ENCODE measurements at regions not wholly inside any gene's neighbourhood (a gene's known extent, or its start where the extent isn't known, plus 50 kb on each side); places are given as distances from the start of the nearest gene placed in this dataset.

DNA sequence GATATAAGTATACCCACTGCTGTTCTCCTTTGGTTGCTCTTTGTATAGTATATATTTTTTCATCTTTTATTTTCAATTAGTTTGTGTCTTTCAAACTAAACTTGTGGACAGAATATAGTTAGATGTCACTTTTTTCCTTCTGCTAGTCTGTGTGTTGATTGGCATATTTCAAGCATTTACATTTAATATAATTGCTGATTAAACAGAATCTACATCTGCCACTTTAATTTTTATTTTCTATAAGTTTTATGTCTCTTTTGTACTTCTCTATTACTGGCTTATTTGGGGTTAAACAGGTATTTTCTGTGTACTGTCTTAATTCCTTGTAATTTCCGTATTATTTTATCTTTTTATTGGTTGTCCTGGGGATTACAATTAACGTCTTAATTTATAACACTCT is 74.4 kb upstream of the CHODL start:
- Histone ChIP-seq H4K20me1 (ENCODE audit: insufficient read depth, low read length) (no peaks in the 10 kb centered on the region), H3K4me3 (ENCODE audit: insufficient read depth, low read length) (no peak overlapping the region), H3K9me3 (ENCODE audit: low read depth, low read length) (peaks cover 2% of the 10 kb centered on the region), H3K4me2 (ENCODE audit: insufficient read depth, low read length) (no peak overlapping the region), H3K36me3 (ENCODE audit: insufficient read depth, low read length) (no peaks in the 10 kb centered on the region), H3K4me1 (ENCODE audit: insufficient read depth, low read length) (no peaks in the 10 kb centered on the region), H3K27ac (ENCODE audit: low read depth, low read length) (no peak overlapping the region), H3K27me3 (ENCODE audit: insufficient read depth, low read length) (no peaks in the 10 kb centered on the region), H2AFZ (ENCODE audit: low read length) (no peak overlapping the region), H3K79me2 (ENCODE audit: insufficient read depth, low read length) (no peaks in the 10 kb centered on the region)
- no peak for DNase-seq (ENCODE audit: insufficient read length, low spot score, missing footprints)
- no peak for TF ChIP-seq CTCF (IDR thresholded peaks at IDR 0.05; ENCODE audit: extremely low read depth, low read depth, low read length)

DNA sequence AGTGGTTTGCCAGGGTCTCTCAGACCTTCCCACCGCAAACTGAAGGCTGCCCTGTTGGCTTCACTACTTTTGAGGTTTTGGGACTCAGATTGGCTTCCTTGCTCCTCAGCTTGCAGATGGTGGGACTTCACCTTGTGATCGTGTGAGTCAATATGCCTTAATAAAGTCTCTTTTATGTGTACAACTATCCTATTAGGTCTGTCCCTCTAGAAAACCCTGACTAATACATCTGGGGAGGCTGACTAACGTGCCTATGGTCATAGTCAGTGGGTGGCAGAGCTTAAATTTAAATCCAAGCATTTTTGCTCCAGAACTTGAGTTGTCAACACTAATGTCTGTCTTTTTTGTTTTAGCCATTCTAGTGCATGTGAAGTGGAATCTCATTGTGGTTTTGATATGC is 76.5 kb upstream of the CHODL start:
- Histone ChIP-seq H3K36me3 (ENCODE audit: insufficient read depth, low read length) (no peaks in the 10 kb centered on the region), H2AFZ (ENCODE audit: low read length) (no peak overlapping the region), H3K4me2 (ENCODE audit: insufficient read depth, low read length) (no peak overlapping the region), H3K27me3 (ENCODE audit: insufficient read depth, low read length) (no peaks in the 10 kb centered on the region), H3K79me2 (ENCODE audit: insufficient read depth, low read length) (no peaks in the 10 kb centered on the region), H3K9me3 (ENCODE audit: low read depth, low read length) (peaks cover 2% of the 10 kb centered on the region), H3K4me3 (ENCODE audit: insufficient read depth, low read length) (no peak overlapping the region), H3K4me1 (ENCODE audit: insufficient read depth, low read length) (no peaks in the 10 kb centered on the region), H3K27ac (ENCODE audit: low read depth, low read length) (no peak overlapping the region), H4K20me1 (ENCODE audit: insufficient read depth, low read length) (no peaks in the 10 kb centered on the region)
- DNase-seq (ENCODE audit: insufficient read length, low spot score, missing footprints) = no peak
- TF ChIP-seq CTCF (IDR thresholded peaks at IDR 0.05; ENCODE audit: extremely low read depth, low read depth, low read length) = no peak

DNA sequence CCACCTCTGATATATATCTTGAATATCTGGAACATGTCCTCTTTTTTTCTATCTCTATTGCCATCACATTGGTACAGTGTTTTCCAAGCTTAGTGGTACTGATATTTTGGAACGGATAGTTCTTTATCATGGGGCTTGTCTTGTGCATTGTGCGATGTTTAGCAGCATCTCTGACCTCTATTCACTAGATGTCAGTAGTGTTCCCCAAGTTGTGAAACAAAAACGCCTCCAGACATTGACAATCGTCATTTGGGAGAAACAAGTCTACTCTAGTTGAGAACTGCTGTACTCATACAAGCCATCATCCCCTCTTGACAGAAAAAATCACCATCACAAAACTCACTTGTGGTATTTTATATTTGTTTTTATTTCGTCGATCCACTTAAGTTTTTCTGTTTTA is 79.7 kb upstream of the CHODL start:
- Histone ChIP-seq H3K4me3 (ENCODE audit: insufficient read depth, low read length) (no peak overlapping the region), H3K36me3 (ENCODE audit: insufficient read depth, low read length) (no peaks in the 10 kb centered on the region), H3K4me1 (ENCODE audit: insufficient read depth, low read length) (no peaks in the 10 kb centered on the region), H2AFZ (ENCODE audit: low read length) (no peak overlapping the region), H3K9me3 (ENCODE audit: low read depth, low read length) (no peaks in the 10 kb centered on the region), H3K27me3 (ENCODE audit: insufficient read depth, low read length) (no peaks in the 10 kb centered on the region), H3K27ac (ENCODE audit: low read depth, low read length) (no peak overlapping the region), H3K4me2 (ENCODE audit: insufficient read depth, low read length) (no peak overlapping the region), H3K79me2 (ENCODE audit: insufficient read depth, low read length) (no peaks in the 10 kb centered on the region), H4K20me1 (ENCODE audit: insufficient read depth, low read length) (no peaks in the 10 kb centered on the region)
- DNase-seq (ENCODE audit: insufficient read length, low spot score, missing footprints) = no peak
- no peak for TF ChIP-seq CTCF (IDR thresholded peaks at IDR 0.05; ENCODE audit: extremely low read depth, low read depth, low read length)

- Histone ChIP-seq H2AFZ (ENCODE audit: low read length) (no peak overlapping the region), H3K27ac (ENCODE audit: low read depth, low read length) (no peak overlapping the region), H3K79me2 (ENCODE audit: insufficient read depth, low read length) (no peaks in the 10 kb centered on the region), H3K36me3 (ENCODE audit: insufficient read depth, low read length) (no peaks in the 10 kb centered on the region), H3K4me3 (ENCODE audit: insufficient read depth, low read length) (no peak overlapping the region), H3K4me1 (ENCODE audit: insufficient read depth, low read length) (no peaks in the 10 kb centered on the region), H3K4me2 (ENCODE audit: insufficient read depth, low read length) (no peak overlapping the region), H3K27me3 (ENCODE audit: insufficient read depth, low read length) (no peaks in the 10 kb centered on the region), H4K20me1 (ENCODE audit: insufficient read depth, low read length) (no peaks in the 10 kb centered on the region), H3K9me3 (ENCODE audit: low read depth, low read length) (no peaks in the 10 kb centered on the region)
- TF ChIP-seq CTCF (IDR thresholded peaks at IDR 0.05; ENCODE audit: extremely low read depth, low read depth, low read length) = no peak
- DNase-seq (ENCODE audit: insufficient read length, low spot score, missing footprints) = no peak
Observed at GRCh38 chr21:18164483-18164882, 80.2 kb upstream of the CHODL start.
